Activated gamma-delta T cell (primary cell): ENCODE measurements at regions not wholly inside any gene's neighbourhood (a gene's known extent, or its start where the extent isn't known, plus 50 kb on each side); places are given as distances from the start of the nearest gene placed in this dataset.
"Not testable (repeated sequence)": the region's sequence is repeated elsewhere in the genome, so short reads cannot be mapped to it uniquely, and the experiment has no call there.

Experiments
- DNase-seq: peaks from one replicate; lab custom pipeline; 2025; lab: John Stamatoyannopoulos, UW

GRCh38 chr4:38334791-38335190, 329.2 kb upstream of the KLF3 start:
- DNase-seq, result no peak

DNA sequence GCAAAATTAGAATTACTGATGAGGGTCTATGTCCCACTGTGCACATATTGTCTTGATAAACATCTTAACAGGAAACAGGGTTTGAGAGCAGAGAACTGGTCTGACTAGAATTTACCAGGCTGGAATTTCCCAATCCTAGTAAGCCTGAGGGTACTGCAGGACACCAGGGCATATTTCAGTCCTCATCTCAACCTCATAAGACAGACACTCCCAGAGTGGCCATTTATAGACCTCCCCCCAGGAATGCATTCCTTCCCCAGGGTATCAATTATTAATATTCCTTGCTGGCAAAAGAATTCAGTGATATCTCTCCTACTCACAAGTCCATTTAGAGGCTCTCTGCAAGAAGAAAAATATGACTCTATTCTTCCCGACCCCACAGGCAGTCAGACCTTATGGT, 325.1 kb upstream of the KLF3 start:
- not testable (repeated sequence) for DNase-seq

GRCh38 chr4:38343608-38344007, 320.4 kb upstream of the KLF3 start:
- DNase-seq, result no peak

GRCh38 chr4:38344929-38345328, 319.1 kb upstream of the KLF3 start:
- no peak for DNase-seq

DNA sequence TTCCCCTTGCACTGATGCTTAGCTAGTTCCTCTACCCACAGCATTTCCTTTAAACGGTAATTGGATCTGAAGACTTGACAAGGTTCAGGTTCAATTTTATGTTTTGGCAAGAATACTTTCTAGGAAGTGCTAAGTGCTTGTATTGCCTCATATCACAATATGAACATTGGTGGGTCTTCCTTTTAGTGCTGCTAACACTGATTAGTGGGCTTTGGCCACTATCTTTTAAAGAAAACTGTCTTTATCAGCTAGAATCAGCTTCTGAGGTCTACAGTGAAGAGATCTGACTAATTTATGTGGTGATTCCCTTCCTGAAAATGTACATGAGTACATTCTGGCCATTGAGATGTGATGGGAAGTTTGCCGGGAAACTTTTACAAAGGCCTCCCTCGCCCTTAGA, 316.7 kb upstream of the KLF3 start:
- DNase-seq, result no peak

GRCh38 chr4:38354421-38354820, 309.6 kb upstream of the KLF3 start:
- DNase-seq, result no peak

- no peak for DNase-seq
Measured at GRCh38 chr4:38354872-38355271, 309.1 kb upstream of the KLF3 start.

GRCh38 chr4:38356686-38357085, 307.3 kb upstream of the KLF3 start:
- no peak for DNase-seq

- no peak for DNase-seq
Measured at GRCh38 chr4:38357546-38357945, 306.5 kb upstream of the KLF3 start.

DNA sequence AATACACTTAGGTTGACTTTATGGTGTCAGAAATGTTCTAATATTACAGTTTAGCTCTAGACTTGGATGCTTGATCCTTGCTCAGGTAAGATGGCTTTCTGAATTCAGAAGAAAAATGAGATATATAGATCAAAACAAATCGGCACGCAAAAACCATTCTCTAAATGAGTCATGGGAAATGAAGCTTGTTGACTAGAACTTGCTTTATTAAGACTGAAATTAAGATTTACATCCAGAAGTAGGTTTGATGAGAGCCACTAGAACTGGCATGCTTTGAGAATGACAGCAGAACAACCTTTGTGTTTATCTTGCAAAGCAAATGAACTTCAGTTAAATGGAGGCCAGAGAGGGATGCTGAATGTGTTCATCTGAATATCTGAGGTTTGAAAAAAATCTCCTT, 304.9 kb upstream of the KLF3 start:
- no peak for DNase-seq

- no peak for DNase-seq
Measured at GRCh38 chr4:38360201-38360600, 303.8 kb upstream of the KLF3 start.

DNA sequence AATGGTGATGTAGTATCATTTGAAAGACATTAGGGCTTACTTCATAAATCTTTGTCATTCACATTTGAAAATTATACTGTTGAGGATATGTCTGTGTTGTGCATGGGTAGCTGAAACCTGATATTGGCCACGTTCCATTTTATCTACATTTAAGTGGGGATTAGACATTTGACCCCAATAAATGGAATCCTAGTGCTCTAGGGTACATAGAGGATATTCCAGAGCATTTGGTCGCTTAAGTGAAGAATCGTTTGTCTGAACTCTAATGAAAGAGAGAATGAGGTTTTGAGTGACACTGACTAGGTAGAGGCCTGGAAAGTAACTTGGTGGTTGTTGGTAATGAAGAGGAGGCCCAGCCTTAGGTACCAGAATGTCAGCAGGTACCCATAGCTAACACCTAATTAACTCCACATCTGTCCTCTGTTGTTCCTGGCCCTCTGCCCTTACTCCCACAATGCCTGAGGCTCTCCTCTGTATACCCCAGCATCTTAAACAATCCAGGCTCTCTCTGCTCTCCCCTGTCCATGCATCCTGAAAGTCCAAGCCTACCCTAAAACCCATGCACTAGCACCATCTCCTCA, 299.5 kb upstream of the KLF3 start:
- no peak for DNase-seq

DNA sequence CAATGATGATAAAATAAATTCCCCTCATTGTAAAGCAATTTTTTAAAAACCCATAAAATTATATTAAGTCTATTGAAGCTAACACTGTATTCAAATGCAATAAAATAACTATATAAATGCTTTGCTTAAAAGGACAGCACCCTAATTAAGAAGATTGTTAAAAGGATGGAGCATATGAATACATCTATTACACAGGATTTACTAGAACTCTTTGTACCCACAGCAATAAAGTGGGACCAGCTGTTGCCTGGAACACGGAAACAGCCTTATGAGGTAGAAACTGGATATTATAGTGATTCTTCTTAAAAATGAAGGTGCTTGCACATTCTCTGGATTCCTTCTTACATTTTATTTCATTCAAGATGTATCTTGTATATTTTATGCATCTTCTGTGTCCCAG, 298.7 kb upstream of the KLF3 start:
- no peak for DNase-seq

GRCh38 chr4:38365748-38366310, 298.2 kb upstream of the KLF3 start:
- no peak for DNase-seq

DNA sequence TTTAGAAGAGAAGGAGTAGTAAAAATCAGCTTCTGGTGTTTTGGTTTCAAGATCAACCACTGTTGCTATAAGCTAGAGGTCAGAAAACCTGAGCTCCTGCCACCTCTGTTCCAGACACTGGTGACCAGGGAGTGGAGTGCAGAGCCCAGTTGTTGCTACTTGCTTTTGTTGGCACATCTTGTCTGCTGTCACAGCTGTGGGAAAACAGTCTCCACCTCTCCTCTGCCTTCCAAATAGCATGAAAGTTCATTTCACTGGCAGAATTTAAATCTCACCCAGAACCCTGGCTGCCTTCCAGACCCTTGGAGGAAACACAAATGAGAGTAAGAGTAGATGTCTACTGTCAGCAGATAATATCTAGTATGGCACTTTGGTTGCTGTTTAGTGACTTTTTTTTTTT, 297.5 kb upstream of the KLF3 start:
- DNase-seq, result no peak

DNA sequence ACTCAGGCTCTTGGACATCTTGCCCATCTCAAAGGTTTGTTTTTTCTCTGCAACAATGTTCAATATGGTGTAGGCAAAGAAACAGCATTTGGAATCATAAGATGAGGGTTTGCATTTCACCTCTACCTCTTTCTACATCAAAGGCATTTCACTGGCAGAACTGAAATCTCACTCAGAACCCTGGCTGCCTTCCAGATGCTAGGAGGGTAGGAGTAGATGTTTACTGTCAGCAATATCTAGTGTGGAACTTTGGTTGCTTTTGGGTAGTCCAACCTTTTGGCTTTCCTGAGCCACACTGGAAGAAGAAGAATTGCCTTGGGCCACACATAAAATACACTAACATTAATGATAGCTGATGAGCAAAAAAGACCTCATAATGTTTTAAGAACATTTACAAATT, 297.0 kb upstream of the KLF3 start:
- no peak for DNase-seq

GRCh38 chr4:38367642-38368174, 296.3 kb upstream of the KLF3 start:
- no peak for DNase-seq

DNA sequence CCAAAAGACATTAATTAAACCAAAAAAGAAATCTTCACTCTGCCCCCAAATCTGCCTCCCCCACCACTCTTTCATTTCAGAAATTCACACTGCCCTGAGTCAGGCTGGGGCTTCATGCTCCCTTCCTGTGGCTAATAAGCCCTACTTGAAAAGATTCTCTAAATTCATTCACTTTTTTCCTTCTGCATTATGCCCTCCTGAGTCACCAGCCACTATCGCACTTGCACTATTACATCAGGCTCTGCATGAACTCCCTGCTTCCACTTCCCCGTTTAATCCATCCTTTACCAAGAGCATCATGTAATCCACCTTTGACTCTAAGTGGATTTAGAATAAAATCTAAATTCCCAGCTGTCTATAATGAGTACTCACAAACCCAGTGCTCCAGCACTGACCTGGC, 295.4 kb upstream of the KLF3 start:
- no peak for DNase-seq

GRCh38 chr4:38371391-38371851, 292.6 kb upstream of the KLF3 start:
- DNase-seq, result no peak

DNA sequence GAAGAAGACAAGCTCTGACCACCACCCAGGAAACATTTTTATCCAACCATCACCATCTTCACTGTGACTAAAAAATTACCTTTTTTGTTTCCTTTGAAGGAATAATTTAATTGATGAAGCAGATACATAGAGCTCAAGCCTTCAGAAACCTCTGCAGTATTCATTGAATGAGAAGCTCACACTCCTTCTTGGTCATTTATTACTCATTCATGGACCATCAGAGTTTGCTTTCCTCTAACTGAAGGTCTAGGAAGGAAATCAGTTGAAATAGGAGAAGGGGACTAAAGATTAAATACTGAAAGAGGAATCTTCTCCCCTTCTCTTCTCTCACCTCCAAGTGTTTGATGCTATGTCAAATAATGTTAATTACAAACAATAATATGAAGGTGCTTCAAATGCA, 290.6 kb upstream of the KLF3 start:
- no peak for DNase-seq

GRCh38 chr4:38377195-38377594, 286.8 kb upstream of the KLF3 start:
- DNase-seq, result no peak

DNA sequence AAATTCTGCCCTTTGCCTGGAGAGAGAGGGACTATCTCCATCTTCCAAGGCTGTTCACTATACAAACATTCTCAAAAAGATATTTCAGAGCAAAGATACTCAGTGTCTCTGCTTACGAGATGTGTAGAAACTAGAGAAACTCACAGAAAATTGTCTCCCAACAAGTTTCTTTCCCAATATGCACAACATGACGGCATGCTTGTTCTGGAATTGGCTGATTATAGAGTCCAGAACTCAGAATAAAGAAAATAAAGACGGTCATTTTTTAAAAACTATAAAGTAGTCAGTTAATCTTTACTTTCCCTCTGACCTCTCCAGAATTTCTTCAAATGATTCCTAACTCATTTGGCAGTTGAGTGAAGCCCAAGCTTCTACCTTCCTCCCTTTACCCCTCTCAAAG, 285.5 kb upstream of the KLF3 start:
- DNase-seq, result no peak

DNA sequence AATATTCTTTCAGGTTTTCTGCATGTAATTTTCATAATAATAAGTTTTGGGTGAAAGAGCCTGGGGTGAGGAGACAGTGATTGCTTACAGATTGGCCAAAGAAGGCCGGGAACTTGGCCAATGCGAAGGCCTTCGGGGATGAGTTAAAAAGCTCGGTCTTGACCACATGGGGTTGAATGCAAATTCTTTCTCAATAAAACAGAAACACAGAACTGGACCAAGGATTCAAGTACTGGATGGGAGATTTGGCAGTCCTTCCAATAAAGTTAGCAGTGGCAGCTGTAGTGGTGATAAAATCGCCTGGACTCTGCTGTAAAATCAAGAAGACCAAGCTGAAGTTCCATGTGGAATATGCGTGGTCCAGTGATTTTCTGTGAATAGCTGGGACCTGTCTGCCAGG, 282.2 kb upstream of the KLF3 start:
- no peak for DNase-seq

DNA sequence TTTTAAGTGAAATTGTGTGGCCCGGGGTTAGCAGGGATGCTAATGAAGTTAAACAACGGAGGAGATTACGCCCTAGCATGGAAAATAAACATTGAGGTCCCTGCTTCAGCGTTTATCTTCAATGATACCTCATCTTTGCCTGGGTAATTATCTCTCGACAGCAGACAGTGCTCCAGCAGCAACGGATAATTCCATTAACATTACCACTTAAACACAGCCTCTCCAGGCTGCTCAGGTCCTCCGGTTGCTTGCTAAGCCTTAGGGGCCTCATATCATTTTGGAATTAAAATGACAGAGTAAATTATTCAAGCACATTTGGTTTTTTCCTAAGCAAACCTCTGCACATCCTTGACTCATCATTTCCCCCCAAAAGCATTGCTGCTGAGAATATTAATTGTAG, 281.5 kb upstream of the KLF3 start:
- DNase-seq, result no peak
